Adipocyte (in vitro differentiated cells): ENCODE measurements at regions not wholly inside any gene's neighbourhood (a gene's known extent, or its start where the extent isn't known, plus 50 kb on each side); places are given as distances from the start of the nearest gene placed in this dataset.
"Not testable (repeated sequence)": the region's sequence is repeated elsewhere in the genome, so short reads cannot be mapped to it uniquely, and the experiment has no call there.

Experiments
- DNase-seq: peaks from one replicate; pipeline ENCODE4 v3.0.0-alpha.2; 2015; ENCODE audit warnings: low read depth
- H3K27me3 ChIP-seq: replicated peaks from 2 replicates; pipeline ENCODE4 v1.7.0; 2013; ENCODE audit warnings: mild to moderate bottlenecking, low read length, moderate library complexity; ENCODE audit not compliant: control insufficient read depth, insufficient read depth
- H3K36me3 ChIP-seq: 2 replicates; pipeline ENCODE4 v1.7.0; 2013; ENCODE audit warnings: low read length, mild to moderate bottlenecking, moderate library complexity; ENCODE audit not compliant: control insufficient read depth, insufficient read depth, severe bottlenecking
- H3K4me1 ChIP-seq: 2 replicates; pipeline ENCODE4 v1.7.0; 2013; ENCODE audit warnings: mild to moderate bottlenecking, low read length, moderate library complexity; ENCODE audit not compliant: control insufficient read depth, insufficient read depth
- H3K4me3 ChIP-seq: 2 replicates; pipeline ENCODE4 v1.7.0; 2013; ENCODE audit warnings: mild to moderate bottlenecking, low read length, moderate library complexity
- H3K9ac ChIP-seq: 2 replicates; pipeline ENCODE4 v1.7.0; 2013; ENCODE audit warnings: mild to moderate bottlenecking, low read length, moderate library complexity
- H3K9me3 ChIP-seq: 2 replicates; pipeline ENCODE4 v1.7.0; 2013; ENCODE audit warnings: mild to moderate bottlenecking, low read length, moderate library complexity; ENCODE audit not compliant: control insufficient read depth

- Histone ChIP-seq H3K9ac (no peak overlapping the region), H3K27me3 (no peaks in the 10 kb centered on the region), H3K36me3 (no peaks in the 10 kb centered on the region), H3K9me3 (no peaks in the 10 kb centered on the region), H3K4me3 (no peak overlapping the region), H3K4me1 (no peaks in the 10 kb centered on the region)
- no peak for DNase-seq
Observed at GRCh38 chr10:65778753-65779152, 1147.1 kb upstream of the LRRTM3 start.

- Histone ChIP-seq H3K4me3 (no peak overlapping the region), H3K9ac (no peak overlapping the region), H3K4me1 (no peaks in the 10 kb centered on the region), H3K27me3 (no peaks in the 10 kb centered on the region), H3K9me3 (no peaks in the 10 kb centered on the region), H3K36me3 (no peaks in the 10 kb centered on the region)
- DNase-seq: no peak
Observed at GRCh38 chr10:65779985-65780384, 1145.9 kb upstream of the LRRTM3 start.

GRCh38 chr10:65786279-65786678 is 1139.6 kb upstream of the LRRTM3 start:
- no peaks in the 10 kb centered on the region for H3K36me3 ChIP-seq
- no peaks in the 10 kb centered on the region for H3K9me3 ChIP-seq
- DNase-seq: no peak
- H3K4me3 ChIP-seq: no peak overlapping the region
- no peaks in the 10 kb centered on the region for H3K4me1 ChIP-seq
- H3K9ac ChIP-seq: no peak overlapping the region
- no peaks in the 10 kb centered on the region for H3K27me3 ChIP-seq

GRCh38 chr10:65787571-65787970 is 1138.3 kb upstream of the LRRTM3 start:
- no peak for DNase-seq
- H3K4me1 ChIP-seq: no peaks in the 10 kb centered on the region
- H3K36me3 ChIP-seq: no peaks in the 10 kb centered on the region
- H3K9ac ChIP-seq: no peak overlapping the region
- no peaks in the 10 kb centered on the region for H3K9me3 ChIP-seq
- H3K4me3 ChIP-seq: no peak overlapping the region
- H3K27me3 ChIP-seq: no peaks in the 10 kb centered on the region

- Histone ChIP-seq H3K4me3 (no peak overlapping the region), H3K9me3 (no peaks in the 10 kb centered on the region), H3K27me3 (no peaks in the 10 kb centered on the region), H3K4me1 (no peaks in the 10 kb centered on the region), H3K36me3 (no peaks in the 10 kb centered on the region), H3K9ac (no peak overlapping the region)
- no peak for DNase-seq
Observed at GRCh38 chr10:65788271-65788670, 1137.6 kb upstream of the LRRTM3 start.

- DNase-seq: no peak
- Histone ChIP-seq H3K4me3 (no peak overlapping the region), H3K4me1 (no peaks in the 10 kb centered on the region), H3K9me3 (no peaks in the 10 kb centered on the region), H3K9ac (no peak overlapping the region), H3K36me3 (no peaks in the 10 kb centered on the region), H3K27me3 (no peaks in the 10 kb centered on the region)
Observed at GRCh38 chr10:65791979-65792378, 1133.9 kb upstream of the LRRTM3 start.

GRCh38 chr10:65793738-65794425 is 1132.0 kb upstream of the LRRTM3 start:
- H3K27me3 ChIP-seq: no peaks in the 10 kb centered on the region
- no peaks in the 10 kb centered on the region for H3K36me3 ChIP-seq
- H3K9me3 ChIP-seq: no peaks in the 10 kb centered on the region
- no peak overlapping the region for H3K9ac ChIP-seq
- H3K4me1 ChIP-seq: no peaks in the 10 kb centered on the region
- no peak overlapping the region for H3K4me3 ChIP-seq
- DNase-seq: no peak

GRCh38 chr10:65794861-65795260 is 1131.0 kb upstream of the LRRTM3 start:
- not testable (repeated sequence) for H3K4me3 ChIP-seq, H3K4me1 ChIP-seq, H3K9ac ChIP-seq, H3K36me3 ChIP-seq, H3K9me3 ChIP-seq, H3K27me3 ChIP-seq, DNase-seq

- H3K4me3 ChIP-seq: no peak overlapping the region
- no peaks in the 10 kb centered on the region for H3K4me1 ChIP-seq
- DNase-seq: no peak
- no peaks in the 10 kb centered on the region for H3K27me3 ChIP-seq
- no peaks in the 10 kb centered on the region for H3K36me3 ChIP-seq
- H3K9ac ChIP-seq: no peak overlapping the region
- no peaks in the 10 kb centered on the region for H3K9me3 ChIP-seq
Observed at GRCh38 chr10:65796472-65796871, 1129.4 kb upstream of the LRRTM3 start.

- Histone ChIP-seq H3K4me1 (no peaks in the 10 kb centered on the region), H3K9ac (no peak overlapping the region), H3K36me3 (no peaks in the 10 kb centered on the region), H3K9me3 (no peaks in the 10 kb centered on the region), H3K27me3 (no peaks in the 10 kb centered on the region), H3K4me3 (no peak overlapping the region)
- DNase-seq: no peak
Observed at GRCh38 chr10:65798133-65798532, 1127.7 kb upstream of the LRRTM3 start.

GRCh38 chr10:65802391-65802790 is 1123.4 kb upstream of the LRRTM3 start:
- Histone ChIP-seq H3K9ac (no peak overlapping the region), H3K9me3 (no peaks in the 10 kb centered on the region), H3K36me3 (no peaks in the 10 kb centered on the region), H3K4me3 (no peak overlapping the region), H3K27me3 (no peaks in the 10 kb centered on the region), H3K4me1 (no peaks in the 10 kb centered on the region)
- DNase-seq: no peak

- H3K27me3 ChIP-seq: no peaks in the 10 kb centered on the region
- no peak for DNase-seq
- H3K4me3 ChIP-seq: no peak overlapping the region
- H3K9ac ChIP-seq: no peak overlapping the region
- H3K4me1 ChIP-seq: no peaks in the 10 kb centered on the region
- H3K36me3 ChIP-seq: no peaks in the 10 kb centered on the region
- H3K9me3 ChIP-seq: no peaks in the 10 kb centered on the region
Observed at GRCh38 chr10:65805511-65805910, 1120.3 kb upstream of the LRRTM3 start.
